T-cell (primary cell): ENCODE measurements at regions not wholly inside any gene's neighbourhood (a gene's known extent, or its start where the extent isn't known, plus 50 kb on each side); places are given as distances from the start of the nearest gene placed in this dataset.

ENCODE experiments used
- ATAC-seq, 4 experiments: fragments of 200-7000 bp in 3 of 4; fragments of 150-1000 bp in 1 of 4; cut with Tn5 transposase; replicated peaks in 1 of 4; 1 replicate in 3 of 4; 2 replicates in 1 of 4; pipeline ENCODE4 v1.10.0; 2021; ENCODE audit warnings: moderate library complexity in 3 of 4, mild to moderate bottlenecking in 2 of 4, moderate number of reproducible peaks in 1 of 4
- CTCF ChIA-PET, 2 donors: fragments of 300-600 bp; sonication (Branson Sonifier 250); formaldehyde crosslinking; loops; one replicate each; lab custom pipeline; 2022; ENCODE audit warnings: antibody characterized with exemption in 2 of 2; lab: Charles Lee
- POLR2A ChIA-PET, 2 donors: fragments of 300-600 bp; sonication (Branson Sonifier 250); formaldehyde crosslinking; loops; one replicate each; lab custom pipeline; 2022; ENCODE audit warnings: antibody characterized with exemption in 2 of 2; lab: Charles Lee
- DNase-seq, 35 experiments: peaks; one replicate each; pipeline versions ENCODE4 v3.0.0 to v3.0.0-alpha.2; 2013 to 2023
- H3K27ac ChIP-seq: one replicate; pipeline ENCODE4 v1.5.1; 2013; ENCODE audit warnings: low read length
- H3K27me3 ChIP-seq, 2 experiments: replicated peaks in 1 of 2; 1 replicate in 1 of 2; 2 replicates in 1 of 2; pipeline versions ENCODE4 v1.6.1 to v1.7.0; 2013; ENCODE audit warnings: low read length in 1 of 2, mixed read lengths in 1 of 2; ENCODE audit not compliant: control insufficient read depth in 2 of 2, insufficient read depth in 2 of 2; ENCODE audit errors: extremely low read depth in 1 of 2
- H3K36me3 ChIP-seq, 2 donors: 1 replicate in 1 of 2; 2 replicates in 1 of 2; pipeline versions ENCODE4 v1.6.1 to v1.7.0; 2013; ENCODE audit warnings: low read length in 1 of 2; ENCODE audit not compliant: control insufficient read depth in 2 of 2, insufficient read depth in 1 of 2; ENCODE audit errors: extremely low read depth in 1 of 2
- H3K4me1 ChIP-seq, 2 experiments: 1 replicate in 1 of 2; 2 replicates in 1 of 2; pipeline versions ENCODE4 v1.6.1 to v1.7.0; 2013; ENCODE audit warnings: low read length in 2 of 2, mixed read lengths in 1 of 2; ENCODE audit not compliant: insufficient read depth in 2 of 2, control insufficient read depth in 1 of 2; ENCODE audit errors: extremely low read depth in 1 of 2
- H3K4me3 ChIP-seq, 2 donors: 1 replicate in 1 of 2; 2 replicates in 1 of 2; pipeline versions ENCODE4 v1.5.1 to v1.7.0; 2013; ENCODE audit warnings: mild to moderate bottlenecking in 2 of 2, low read length in 1 of 2, moderate library complexity in 1 of 2; ENCODE audit not compliant: control insufficient read depth in 1 of 2; ENCODE audit errors: extremely low read depth in 1 of 2
- H3K9me3 ChIP-seq: 2 replicates; pipeline ENCODE4 v1.7.0; 2013
- H3K27ac Mint-ChIP-seq, 2 donors: one replicate each; pipeline ENCODE4 v1.8.0; 2020 to 2021; ENCODE audit warnings: mild to moderate bottlenecking in 2 of 2, mixed read lengths in 2 of 2
- H3K27me3 Mint-ChIP-seq, 2 donors: one replicate each; pipeline ENCODE4 v1.8.0; 2021 to 2022; ENCODE audit warnings: mixed read lengths in 2 of 2
- H3K36me3 Mint-ChIP-seq: one replicate; pipeline ENCODE4 v1.8.0; 2021; ENCODE audit warnings: mixed read lengths
- H3K4me1 Mint-ChIP-seq, 3 donors: one replicate each; pipeline ENCODE4 v1.8.0; 2020 to 2022; ENCODE audit warnings: mixed read lengths in 3 of 3, mild to moderate bottlenecking in 1 of 3
- H3K4me3 Mint-ChIP-seq, 3 donors: one replicate each; pipeline ENCODE4 v1.8.0; 2020 to 2022; ENCODE audit warnings: mild to moderate bottlenecking in 3 of 3, mixed read lengths in 3 of 3, moderate library complexity in 3 of 3
- H3K9me3 Mint-ChIP-seq, 3 donors: one replicate each; pipeline ENCODE4 v1.8.0; 2020 to 2022; ENCODE audit warnings: mixed read lengths in 3 of 3
- WGBS: methylation state at CpG from one replicate; pipeline ENCODE4 v1.1.5; 2013; ENCODE audit warnings: missing lambda C conversion rate; ENCODE audit not compliant: insufficient coverage; 5-methylcytosine and 5-hydroxymethylcytosine counted together

GRCh38 chr2:212607080-212607479, 68.5 kb upstream of the ERBB4 start:
- no peaks in the 10 kb centered on the region for H3K9me3 Mint-ChIP-seq
- H3K27ac Mint-ChIP-seq: no peak overlapping the region
- no peak overlapping the region for H3K4me3 ChIP-seq
- peaks cover 0 to 6% of the 10 kb centered on the region in 2 experiments for H3K27me3 ChIP-seq
- no peak overlapping the region for H3K4me3 Mint-ChIP-seq
- 43% methylated on average over 2 of the region's 2 CpGs for WGBS
- no peaks in the 10 kb centered on the region for H3K9me3 ChIP-seq
- ChIA-PET POLR2A (no interaction called here), CTCF (no interaction called here)
- H3K36me3 ChIP-seq: no peaks in the 10 kb centered on the region
- DNase-seq (no peak), ATAC-seq (no peak)
- no peak overlapping the region for H3K27ac ChIP-seq
- H3K4me1 Mint-ChIP-seq: no peaks in the 10 kb centered on the region
- no peaks in the 10 kb centered on the region for H3K36me3 Mint-ChIP-seq
- H3K4me1 ChIP-seq: no peaks in the 10 kb centered on the region
- H3K27me3 Mint-ChIP-seq: no peaks in the 10 kb centered on the region

- Histone ChIP-seq H3K27me3 (peaks cover 0 to 6% of the 10 kb centered on the region in 2 experiments), H3K36me3 (no peaks in the 10 kb centered on the region), H3K27ac (no peak overlapping the region), H3K4me3 (no peak overlapping the region), H3K4me1 (no peaks in the 10 kb centered on the region), H3K9me3 (no peaks in the 10 kb centered on the region)
- ChIA-PET CTCF (no interaction called here), POLR2A (no interaction called here)
- no peaks in the 10 kb centered on the region for H3K9me3 Mint-ChIP-seq
- WGBS: no CpG with 5 or more reads among the region's 1 CpG
- H3K27me3 Mint-ChIP-seq: no peaks in the 10 kb centered on the region
- no peaks in the 10 kb centered on the region for H3K4me1 Mint-ChIP-seq
- DNase-seq (no peak), ATAC-seq (no peak)
- no peaks in the 10 kb centered on the region for H3K36me3 Mint-ChIP-seq
- no peak overlapping the region for H3K4me3 Mint-ChIP-seq
- H3K27ac Mint-ChIP-seq: no peak overlapping the region
Measured at GRCh38 chr2:212606232-212606631, 67.6 kb upstream of the ERBB4 start.

DNA sequence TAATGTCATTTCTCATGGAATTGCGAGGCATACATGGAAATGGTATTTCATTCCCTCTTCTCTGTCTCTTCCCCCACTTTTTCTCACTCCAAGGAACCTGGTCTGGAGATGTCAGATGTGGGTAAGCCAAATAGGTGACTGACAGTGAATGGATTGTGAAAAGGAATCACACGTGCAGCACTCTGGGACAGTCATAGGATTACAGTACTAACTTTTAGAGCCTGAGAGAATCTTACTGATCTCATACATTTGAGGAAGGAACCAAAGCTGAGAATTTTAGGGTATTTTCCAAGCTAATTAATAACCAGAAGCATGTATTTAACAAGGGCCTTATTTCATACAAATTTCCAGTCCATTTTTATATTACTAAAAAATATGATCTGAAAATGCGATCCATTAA, 58.1 kb upstream of the ERBB4 start:
- no peaks in the 10 kb centered on the region for H3K27me3 Mint-ChIP-seq

DNA sequence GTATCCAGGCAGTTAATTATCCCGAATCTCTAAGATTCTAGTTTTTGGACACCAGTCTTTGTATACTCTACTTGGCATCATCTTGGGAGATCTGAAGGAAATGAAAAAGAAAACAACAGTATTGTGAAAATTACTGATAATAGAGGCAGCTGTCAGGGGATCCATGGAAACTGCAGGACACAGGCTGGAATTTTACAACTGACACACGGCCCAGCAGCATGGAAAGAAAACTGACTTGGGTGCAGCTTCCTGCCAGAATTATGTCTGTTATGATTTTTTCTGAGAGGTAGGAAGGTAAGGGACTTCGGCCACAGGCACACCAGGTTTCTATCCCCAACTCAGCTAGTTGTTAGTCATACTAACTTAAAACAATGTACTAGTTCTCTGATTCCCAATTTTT, 57.7 kb upstream of the ERBB4 start:
- no peak for ATAC-seq

More for the DNA sequence above, 58.1 kb upstream of the ERBB4 start:
- no peaks in the 10 kb centered on the region for H3K4me1 ChIP-seq
- no peaks in the 10 kb centered on the region for H3K36me3 Mint-ChIP-seq
- DNase-seq (no peak), ATAC-seq (no peak)
- no peak overlapping the region for H3K4me3 Mint-ChIP-seq
- H3K27ac Mint-ChIP-seq: no peak overlapping the region
- no peaks in the 10 kb centered on the region for H3K9me3 ChIP-seq
- no peaks in the 10 kb centered on the region for H3K4me1 Mint-ChIP-seq
- no peak overlapping the region for H3K4me3 ChIP-seq
- no peaks in the 10 kb centered on the region for H3K27me3 ChIP-seq
- no peaks in the 10 kb centered on the region for H3K9me3 Mint-ChIP-seq
- no CpG with 5 or more reads among the region's 3 CpGs for WGBS
- POLR2A ChIA-PET: no interaction called here
- H3K36me3 ChIP-seq: no peaks in the 10 kb centered on the region
- H3K27ac ChIP-seq: no peak overlapping the region
- CTCF ChIA-PET: interaction anchor here in 1 of 2 donors (1.4 kb wide), 1 partner anchor 29 kb away, joined by 3 read pairs; no protein-coding TSS in a partner anchor

DNA sequence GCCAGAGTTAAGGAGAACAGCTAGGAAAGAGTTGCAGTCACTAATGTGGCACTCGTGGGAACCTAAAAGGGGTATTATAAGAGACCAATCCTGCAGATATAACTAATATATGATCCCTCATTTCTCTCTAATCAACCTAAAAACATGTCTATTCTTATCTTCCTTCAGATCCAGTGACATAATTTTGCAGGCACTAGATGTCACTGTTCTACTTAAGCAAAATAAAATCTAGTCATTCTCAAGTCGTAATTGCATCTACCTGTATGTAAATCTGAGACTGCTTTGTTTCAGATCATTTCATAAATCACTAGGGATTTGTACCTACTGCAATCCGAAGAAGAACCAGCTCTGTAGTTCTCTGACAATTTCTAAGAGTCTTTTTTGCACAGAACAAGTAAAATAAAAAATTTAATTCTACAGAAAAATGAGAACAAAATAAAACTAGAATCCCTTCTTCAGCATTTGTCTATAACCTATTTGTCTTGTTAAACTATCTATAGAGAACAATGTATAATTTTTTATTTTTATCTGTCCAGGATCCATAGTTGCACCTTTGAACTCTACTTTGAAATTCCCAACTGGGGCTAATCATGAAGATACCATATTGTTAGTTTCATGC, 56.5 kb upstream of the ERBB4 start:
- CTCF ChIA-PET: interaction anchor here in 1 of 2 donors (1.4 kb wide), 1 partner anchor 27 kb away, joined by 3 read pairs; no protein-coding TSS in a partner anchor
- no peak overlapping the region for H3K4me3 ChIP-seq
- H3K27me3 Mint-ChIP-seq: peaks cover 0 to 4% of the 10 kb centered on the region in 2 donors
- POLR2A ChIA-PET: no interaction called here
- H3K27ac Mint-ChIP-seq: no peak overlapping the region
- DNase-seq: no peak
- H3K9me3 ChIP-seq: no peaks in the 10 kb centered on the region
- no peaks in the 10 kb centered on the region for H3K4me1 ChIP-seq
- no peaks in the 10 kb centered on the region for H3K36me3 Mint-ChIP-seq
- no peaks in the 10 kb centered on the region for H3K4me1 Mint-ChIP-seq
- WGBS: 17% methylated on average over 1 of the region's 3 CpGs
- no peak overlapping the region for H3K27ac ChIP-seq
- H3K27me3 ChIP-seq: no peaks in the 10 kb centered on the region
- ATAC-seq: no peak
- no peaks in the 10 kb centered on the region for H3K36me3 ChIP-seq
- H3K4me3 Mint-ChIP-seq: no peak overlapping the region
- no peaks in the 10 kb centered on the region for H3K9me3 Mint-ChIP-seq

More for the DNA sequence above, 57.7 kb upstream of the ERBB4 start:
- Mint-ChIP-seq H3K9me3 (no peaks in the 10 kb centered on the region), H3K4me1 (no peaks in the 10 kb centered on the region), H3K27ac (no peak overlapping the region), H3K4me3 (no peak overlapping the region), H3K36me3 (no peaks in the 10 kb centered on the region), H3K27me3 (no peaks in the 10 kb centered on the region)
- DNase-seq: no peak
- POLR2A ChIA-PET: no interaction called here
- WGBS: no CpG with 5 or more reads among the region's 3 CpGs
- Histone ChIP-seq H3K27me3 (no peaks in the 10 kb centered on the region), H3K36me3 (no peaks in the 10 kb centered on the region), H3K9me3 (no peaks in the 10 kb centered on the region), H3K27ac (no peak overlapping the region), H3K4me3 (no peak overlapping the region), H3K4me1 (no peaks in the 10 kb centered on the region)
- CTCF ChIA-PET: interaction anchor here in 1 of 2 donors (1.4 kb wide), 1 partner anchor 29 kb away, joined by 3 read pairs; no protein-coding TSS in a partner anchor

- H3K27ac ChIP-seq: no peak overlapping the region
- H3K4me3 ChIP-seq: no peak overlapping the region
- H3K4me3 Mint-ChIP-seq: no peak overlapping the region
- no peak for ATAC-seq
- no peaks in the 10 kb centered on the region for H3K27me3 ChIP-seq
- no peaks in the 10 kb centered on the region for H3K9me3 Mint-ChIP-seq
- H3K27me3 Mint-ChIP-seq: peaks cover 0 to 6% of the 10 kb centered on the region in 2 donors
- WGBS: no CpG with 5 or more reads among the region's 1 CpG
- H3K36me3 Mint-ChIP-seq: no peaks in the 10 kb centered on the region
- no peaks in the 10 kb centered on the region for H3K4me1 Mint-ChIP-seq
- DNase-seq: no peak
- no peak overlapping the region for H3K27ac Mint-ChIP-seq
- ChIA-PET POLR2A (no interaction called here), CTCF (interaction anchor here in 1 of 2 donors (0.7 kb wide), 1 partner anchor 48 kb away, joined by 3 read pairs; no protein-coding TSS in a partner anchor)
- no peaks in the 10 kb centered on the region for H3K36me3 ChIP-seq
- H3K9me3 ChIP-seq: no peaks in the 10 kb centered on the region
- H3K4me1 ChIP-seq: no peaks in the 10 kb centered on the region
Measured at GRCh38 chr2:212592695-212593094, 54.1 kb upstream of the ERBB4 start.
